NAMALWA (cell line): ENCODE measurements at regions not wholly inside any gene's neighbourhood (a gene's known extent, or its start where the extent isn't known, plus 50 kb on each side); places are given as distances from the start of the nearest gene placed in this dataset.

ENCODE experiments used
- DNase-seq: peaks from one replicate; pipeline ENCODE4 v3.0.0-alpha.2; 2015; ENCODE audit warnings: low spot score

DNA sequence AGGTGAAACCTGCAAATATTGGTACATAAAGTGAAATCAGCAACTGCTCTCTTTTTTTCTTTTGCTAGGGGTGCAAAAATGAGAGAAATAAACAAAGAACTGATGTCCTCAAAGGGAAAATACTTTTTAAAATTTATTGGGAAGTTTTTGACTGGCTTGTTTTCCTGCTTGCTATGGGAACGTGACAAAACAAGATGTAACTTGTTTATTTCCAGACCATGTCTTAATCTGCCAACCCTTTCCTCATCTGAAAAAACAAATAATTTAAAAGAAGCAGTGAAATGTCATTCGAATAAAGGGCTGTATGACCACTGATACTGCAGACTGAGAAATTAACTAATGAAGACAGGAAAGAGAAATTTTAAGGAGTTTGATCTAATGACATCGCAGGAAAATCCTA, 221.9 kb downstream of the CBLN4 start:
- DNase-seq = no peak

DNA sequence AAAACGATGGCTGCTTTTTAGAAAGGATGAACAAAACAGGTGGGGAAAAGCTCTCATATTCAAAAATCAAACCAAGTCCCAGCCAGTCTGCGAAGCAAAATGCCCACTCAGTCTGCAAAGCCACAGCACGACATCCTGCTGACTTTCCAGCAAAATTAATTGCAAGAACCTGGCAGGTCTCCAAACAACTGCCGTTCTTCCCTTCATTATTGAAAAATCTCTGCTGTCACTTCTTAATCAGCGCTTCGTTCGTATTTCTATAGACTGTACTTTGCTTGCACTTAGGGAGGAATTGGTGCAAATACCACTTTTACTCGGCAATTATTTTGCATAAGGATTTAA, 222.4 kb downstream of the CBLN4 start:
- no peak for DNase-seq

DNA sequence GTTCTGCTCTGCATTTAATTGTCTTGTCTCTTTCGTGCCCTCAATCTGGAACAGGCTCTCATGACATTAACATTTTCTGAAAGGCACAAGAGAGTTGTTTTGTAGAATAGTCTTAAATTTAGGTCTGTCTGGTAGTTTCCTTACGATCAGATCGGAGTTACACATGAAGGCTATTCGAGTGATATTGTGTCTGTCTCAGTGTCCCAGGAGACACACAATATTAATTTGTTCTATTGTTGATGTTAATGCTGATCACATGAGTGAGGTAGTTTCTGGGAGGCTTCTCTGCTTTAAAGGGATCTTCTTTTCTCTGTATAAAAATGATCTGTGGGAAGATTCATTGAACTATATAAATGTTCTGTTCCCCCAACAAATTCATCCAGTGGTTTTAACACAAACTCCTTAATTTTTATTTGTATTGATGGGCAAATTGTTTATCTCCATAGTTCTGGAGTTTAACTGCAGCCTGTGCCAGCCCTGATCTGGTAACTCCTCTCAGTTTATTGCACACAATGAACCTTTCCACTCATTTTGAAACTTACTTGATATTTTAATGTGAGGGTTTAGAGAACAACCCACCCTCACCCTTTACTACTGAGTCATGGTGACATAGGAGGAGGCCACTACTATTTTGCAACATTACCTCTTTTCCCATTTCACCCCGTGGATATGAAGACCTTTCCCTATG, 223.0 kb downstream of the CBLN4 start:
- no peak for DNase-seq

DNA sequence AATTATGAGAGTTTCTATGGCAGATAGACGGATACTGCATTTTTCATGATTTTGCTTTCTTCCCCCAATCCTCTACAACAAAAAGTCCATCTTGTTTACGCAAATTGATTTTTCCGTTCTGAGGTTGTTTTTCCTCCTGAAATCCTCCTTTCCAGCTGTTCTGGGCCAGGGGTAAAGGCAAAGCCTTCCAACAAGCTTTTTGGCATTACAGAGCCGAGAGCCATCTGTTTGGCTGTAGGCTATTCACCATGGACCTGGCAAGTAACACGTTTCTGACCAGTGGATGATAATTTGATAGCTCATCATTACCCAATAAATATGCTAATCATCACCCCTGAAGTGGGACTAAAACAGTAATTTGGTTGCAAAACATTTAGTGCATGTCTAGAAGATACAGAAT, 226.5 kb downstream of the CBLN4 start:
- DNase-seq = no peak

DNA sequence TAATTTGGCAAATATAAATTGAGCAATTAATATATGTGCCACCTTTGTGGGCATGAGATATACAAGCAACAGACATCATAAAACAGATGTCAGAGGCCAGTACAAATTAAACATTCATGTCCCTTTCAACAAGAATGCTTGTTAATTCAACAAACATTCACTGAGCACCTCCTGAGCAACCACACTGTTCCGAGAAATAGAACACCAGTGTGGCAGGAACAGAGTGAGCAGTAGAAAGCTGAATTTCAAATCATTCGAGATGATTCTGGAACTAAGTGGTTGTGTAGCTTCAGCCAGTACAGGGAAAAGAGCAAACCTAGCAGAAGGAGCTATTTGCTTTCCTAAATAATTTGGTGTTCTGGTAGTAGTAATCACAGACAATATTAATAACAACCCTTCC, 227.7 kb downstream of the CBLN4 start:
- DNase-seq = no peak

DNA sequence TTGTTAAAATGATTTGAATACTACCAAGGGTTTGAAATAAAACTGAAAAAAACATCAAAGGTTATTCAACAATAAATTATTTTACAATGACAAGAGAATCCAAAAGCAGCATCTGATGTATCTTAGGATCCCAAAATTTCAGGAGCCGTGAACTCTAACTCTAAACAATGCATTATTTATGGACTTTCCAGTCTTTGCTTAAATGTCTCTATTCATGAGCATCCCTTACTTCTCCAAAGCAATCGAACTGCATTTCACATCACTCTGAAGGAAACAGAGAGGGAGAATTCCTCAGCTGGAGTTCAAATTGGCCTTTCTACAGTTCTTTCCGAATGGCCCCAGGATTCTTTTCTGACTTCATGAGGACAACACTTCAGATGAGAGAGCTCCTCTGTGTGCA, 229.1 kb downstream of the CBLN4 start:
- DNase-seq = no peak

DNA sequence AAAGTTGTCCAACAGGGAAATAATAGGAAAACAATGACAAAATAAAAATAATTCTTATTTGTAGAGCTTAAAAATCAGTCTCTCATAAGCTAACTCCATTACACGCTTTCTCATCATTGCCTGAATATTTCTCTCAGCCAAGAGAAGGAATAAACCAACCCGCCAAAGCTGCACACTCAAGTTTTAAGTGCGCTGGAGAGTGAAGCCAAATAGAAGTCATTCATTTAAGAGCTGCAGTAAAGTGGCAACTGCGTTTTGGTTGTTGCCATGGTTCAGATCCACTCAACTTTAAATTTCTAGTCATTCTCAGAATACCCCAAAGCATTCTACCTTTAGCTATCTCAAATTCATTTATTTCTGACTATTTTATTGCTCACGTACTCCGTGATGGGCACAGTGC, 230.7 kb downstream of the CBLN4 start:
- DNase-seq = no peak

DNA sequence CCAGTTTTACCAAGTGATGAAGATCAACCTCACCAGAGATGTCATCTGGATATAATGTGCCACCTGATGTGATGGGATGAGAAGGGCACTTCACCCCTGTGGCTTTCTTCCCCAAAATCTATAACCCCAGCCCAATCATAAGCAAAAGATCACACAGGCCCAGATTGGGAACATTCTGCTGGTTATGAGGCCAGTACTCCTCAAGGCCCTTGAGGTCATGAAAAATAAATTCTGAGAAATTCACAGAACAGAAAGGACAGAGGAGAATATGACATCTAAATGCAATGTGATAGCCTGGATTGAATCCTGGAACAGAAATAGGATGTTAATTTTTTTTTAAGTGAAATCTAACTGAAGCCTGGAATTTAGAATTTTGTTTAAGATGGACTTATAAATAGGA, 243.5 kb downstream of the CBLN4 start:
- DNase-seq = no peak

DNA sequence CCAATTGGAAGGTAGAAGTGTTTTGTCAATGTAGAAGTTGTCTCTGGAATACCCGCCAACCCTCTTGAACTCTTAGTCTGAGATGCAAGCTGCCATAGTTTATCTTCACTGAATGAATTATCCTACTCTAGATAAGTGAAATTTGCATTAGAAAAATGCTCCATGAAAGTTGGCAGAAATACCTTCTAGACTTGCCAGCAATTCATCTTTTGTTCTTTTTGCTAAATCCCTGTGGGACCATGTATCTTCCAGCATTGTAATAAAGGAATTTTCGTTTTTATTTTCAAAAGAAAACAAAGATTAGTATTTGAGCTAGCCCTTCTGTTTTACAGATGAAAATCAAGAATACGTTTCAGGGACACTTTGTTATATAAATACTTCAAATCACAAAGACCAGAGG, 244.2 kb downstream of the CBLN4 start:
- no peak for DNase-seq

DNA sequence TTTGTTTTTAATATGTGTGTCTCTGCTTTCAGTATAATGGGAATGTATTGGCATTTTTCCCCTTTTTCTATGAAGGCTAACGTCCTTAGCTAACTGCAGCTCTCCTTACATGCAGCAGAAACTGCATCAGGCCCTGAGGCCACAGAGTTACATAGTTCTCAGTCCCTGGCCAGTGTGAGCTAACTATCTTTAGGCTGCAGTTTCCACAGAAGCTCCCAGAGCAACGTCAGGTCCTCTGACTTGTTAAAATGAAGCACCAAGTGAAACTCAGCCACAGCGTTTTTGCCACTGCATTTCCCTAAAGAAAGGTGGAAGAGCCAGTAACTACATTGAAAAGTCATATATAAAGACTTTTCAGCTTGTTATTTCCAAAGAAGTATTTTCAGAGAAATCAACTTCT, 244.7 kb downstream of the CBLN4 start:
- DNase-seq = no peak

DNA sequence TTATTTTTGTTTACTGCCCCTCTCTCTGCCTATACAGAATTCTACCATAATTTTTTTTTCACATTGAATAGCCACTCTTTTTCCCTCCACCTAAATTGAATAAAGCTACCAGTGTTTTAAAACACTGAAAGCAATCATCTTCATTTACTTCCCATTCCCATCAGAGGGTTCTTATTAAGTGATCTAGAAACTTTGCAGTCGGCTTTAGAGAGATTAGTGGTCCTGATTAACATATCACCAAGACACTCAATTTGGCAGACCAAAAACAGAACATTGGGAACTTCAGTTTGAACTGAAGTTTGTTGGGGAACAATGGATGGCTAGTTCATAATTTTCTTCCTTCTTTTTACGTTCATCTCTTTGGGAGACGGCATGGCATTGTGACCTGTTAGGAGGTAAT, 249.5 kb downstream of the CBLN4 start:
- DNase-seq = no peak

DNA sequence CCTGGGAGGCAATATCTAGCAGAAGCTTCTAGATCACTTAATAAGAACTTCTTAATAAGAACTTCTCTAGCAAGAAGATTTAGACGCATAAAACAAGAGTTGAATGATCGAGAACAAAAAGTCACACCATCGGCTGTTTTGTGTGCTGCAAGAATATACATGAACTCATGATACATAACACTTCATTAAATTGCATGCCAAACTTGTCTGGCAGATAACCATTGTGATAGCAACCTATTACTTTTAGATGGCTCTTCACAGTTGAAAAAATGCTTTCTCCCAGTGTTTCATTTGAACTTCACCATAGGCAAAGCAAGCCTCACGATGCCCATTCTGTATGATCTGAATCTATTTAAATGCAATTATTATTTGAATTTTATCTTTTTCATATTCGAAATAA, 249.9 kb downstream of the CBLN4 start:
- no peak for DNase-seq

DNA sequence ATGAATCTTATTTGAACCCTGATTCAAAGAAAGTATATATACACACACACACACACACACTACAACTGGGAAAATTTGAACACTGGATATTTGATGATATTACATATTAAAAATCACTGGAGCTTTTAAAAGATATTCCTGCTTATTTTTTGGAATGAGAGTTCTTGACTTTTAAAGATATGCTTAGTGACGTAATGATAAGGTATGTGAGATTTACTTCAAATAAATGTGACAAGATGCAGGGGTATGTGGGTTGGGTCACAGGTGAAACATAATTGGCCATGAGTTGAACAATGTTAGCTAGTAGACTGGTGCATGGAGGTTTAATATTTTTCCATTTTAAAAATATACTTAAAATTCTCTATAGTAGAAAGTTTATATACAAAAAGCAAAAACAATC, 258.6 kb downstream of the CBLN4 start:
- no peak for DNase-seq

DNA sequence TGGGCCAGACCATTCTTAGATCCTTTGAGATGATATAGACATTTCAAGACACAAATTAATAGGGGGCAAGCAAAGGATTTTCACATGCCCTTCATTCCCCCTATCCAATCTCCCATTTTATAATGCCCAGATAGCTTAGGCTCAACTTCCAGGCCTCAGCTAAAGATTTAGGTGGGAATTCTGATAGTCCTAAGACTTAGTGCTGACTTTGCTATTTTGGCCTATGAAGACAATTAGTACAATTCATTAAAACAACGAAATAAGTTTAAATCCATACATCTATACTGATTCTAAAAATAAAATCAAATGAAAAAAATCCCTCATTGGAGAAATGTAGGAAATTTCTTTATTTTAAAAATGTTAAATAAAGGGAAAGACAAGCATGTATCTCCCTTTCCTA, 259.5 kb downstream of the CBLN4 start:
- no peak for DNase-seq

DNA sequence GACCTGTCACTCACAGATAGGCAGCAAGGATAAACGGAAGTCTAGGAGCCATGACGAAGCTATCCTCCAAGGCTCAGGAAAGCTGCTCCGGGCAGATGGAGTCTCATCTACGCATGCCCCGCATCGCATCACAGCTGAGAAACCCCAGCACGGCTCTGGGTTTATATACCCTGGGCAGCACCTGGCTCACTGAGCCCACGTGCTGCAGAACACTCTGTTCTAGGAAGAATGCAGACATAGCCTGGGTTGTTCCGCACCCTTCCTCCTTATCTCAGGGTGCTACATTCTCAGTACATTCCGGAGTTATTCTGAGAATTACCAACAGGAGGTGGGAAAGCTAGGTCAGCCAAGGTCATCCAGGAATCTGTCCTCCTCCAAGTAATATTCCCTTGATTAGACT, 260.4 kb downstream of the CBLN4 start:
- no peak for DNase-seq

DNA sequence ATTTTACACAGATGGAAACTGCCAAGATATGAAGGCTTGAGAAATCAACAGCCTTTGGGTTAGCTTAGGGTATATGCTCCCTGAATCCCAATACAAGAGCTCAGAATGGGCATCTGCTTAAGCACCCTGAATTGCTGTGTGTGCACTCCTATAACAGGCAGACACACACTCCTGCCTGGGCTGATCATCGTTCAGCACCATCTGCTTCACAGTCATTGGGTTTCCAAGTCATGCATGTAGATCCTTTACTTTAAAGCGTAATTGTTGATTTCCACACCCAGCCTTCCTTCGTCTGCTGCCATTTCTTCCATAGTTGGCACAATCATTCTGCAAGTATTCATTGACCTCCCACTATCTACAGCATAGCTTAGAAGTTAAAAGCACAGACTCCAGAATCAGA, 263.5 kb downstream of the CBLN4 start:
- no peak for DNase-seq

DNA sequence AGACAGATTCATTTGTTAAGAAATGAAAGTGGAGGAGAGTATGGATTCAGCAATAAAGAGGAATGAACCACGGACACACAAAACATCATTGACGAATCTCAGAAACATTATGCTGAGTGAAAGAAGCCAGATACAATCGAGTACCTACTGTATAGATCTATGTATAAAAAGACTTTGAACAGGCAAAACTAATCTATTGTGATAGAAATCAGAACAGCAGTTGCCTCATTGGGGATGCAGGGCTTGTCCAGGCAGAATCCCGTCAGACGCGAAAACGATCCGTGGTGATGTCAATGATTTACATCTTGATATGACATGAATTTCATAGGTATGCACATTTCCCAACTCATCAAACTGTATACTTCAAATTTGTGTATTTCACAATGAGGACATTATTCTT, 265.2 kb downstream of the CBLN4 start:
- DNase-seq = no peak

DNA sequence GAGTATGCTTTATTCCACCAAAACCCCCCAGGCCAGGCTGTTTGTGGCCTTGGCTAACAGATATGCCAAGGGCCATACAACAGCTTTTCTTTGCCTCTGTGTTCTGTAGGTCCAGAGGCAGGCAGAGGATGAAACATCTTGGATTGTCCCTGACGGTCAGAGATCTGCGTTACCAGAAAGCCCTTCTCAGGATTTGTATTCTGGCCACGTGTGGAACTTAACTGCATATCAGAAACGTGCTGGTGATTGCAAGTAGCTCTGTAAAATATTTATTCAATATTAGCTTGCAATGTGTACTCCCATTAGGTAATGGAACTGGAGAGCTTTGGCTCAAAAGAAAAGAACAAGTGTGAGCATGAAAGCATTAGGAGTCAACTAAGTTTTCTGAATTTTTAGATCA, 275.0 kb downstream of the CBLN4 start:
- no peak for DNase-seq

DNA sequence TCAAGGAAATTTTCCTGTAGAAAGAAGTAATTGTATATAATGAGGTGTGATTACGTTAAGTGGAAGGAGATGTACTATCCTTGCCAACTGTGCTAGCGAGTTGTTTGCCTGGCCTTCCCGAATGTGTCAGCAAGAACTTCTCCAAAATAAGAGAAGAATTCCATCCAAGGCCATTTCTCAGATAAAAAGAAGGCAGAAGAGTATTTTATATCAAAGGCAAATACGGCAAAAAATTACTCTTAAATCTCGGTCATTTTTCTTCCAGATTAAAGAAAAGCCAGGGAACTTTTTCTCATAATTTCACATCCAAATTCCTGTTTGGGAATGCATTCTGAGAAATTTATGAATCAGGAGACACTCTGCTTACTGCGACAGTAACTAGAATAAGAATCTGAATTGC, 290.6 kb downstream of the CBLN4 start:
- no peak for DNase-seq

DNA sequence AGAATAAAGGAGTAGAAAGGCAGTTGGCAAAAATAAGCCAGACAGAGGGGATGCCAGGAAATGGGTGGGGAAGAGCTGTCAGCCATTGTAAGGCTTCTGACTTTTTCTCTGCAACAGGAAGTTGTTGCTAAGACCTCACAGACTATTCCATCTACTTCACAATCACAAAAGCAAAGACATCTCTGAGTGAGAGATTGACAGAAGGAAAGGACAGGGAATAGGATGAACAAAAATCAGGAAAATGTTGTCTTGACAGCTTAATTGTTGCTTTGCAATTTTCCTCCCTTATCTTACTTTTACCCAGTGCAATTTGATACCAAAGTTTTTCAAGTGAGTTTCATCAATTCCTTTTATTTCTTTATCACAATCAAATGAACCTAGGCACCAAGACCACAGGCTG, 291.2 kb downstream of the CBLN4 start:
- DNase-seq = no peak

DNA sequence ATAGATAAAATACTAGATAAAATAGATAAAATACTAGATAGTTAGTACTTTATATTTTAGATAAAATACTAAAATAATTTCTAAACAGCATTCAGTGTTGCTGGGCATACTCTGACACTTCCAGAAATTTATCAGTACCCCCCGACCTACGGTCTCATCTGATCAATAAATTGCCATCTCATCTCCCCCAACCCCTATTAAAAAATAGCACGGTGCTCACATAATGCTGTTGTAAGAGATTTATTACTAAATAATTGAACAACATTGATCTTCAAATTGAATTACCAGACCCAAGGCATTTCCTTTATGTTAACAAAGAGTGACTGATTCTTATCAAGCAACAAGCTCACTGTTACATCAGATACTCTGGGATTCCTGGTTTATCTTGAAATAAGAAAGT, 300.9 kb downstream of the CBLN4 start:
- no peak for DNase-seq

DNA sequence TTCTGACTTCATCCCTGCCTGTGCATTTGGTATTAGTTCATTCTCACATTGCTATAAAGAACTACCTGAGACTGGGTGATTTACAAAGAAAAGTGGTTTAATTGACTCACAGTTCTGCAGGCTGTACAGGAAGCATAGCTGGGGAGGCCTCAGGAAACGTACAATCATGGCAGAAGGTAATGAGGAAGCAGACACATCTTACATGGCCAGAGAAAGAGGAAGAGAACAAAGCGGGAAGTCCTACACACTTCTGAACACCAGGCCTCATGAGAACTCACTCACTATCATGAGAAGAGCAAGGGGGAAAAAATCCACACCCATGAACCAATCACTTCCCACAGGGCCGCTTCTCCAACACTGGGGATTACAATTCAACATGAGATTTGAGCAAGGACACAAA, 303.9 kb downstream of the CBLN4 start:
- no peak for DNase-seq

DNA sequence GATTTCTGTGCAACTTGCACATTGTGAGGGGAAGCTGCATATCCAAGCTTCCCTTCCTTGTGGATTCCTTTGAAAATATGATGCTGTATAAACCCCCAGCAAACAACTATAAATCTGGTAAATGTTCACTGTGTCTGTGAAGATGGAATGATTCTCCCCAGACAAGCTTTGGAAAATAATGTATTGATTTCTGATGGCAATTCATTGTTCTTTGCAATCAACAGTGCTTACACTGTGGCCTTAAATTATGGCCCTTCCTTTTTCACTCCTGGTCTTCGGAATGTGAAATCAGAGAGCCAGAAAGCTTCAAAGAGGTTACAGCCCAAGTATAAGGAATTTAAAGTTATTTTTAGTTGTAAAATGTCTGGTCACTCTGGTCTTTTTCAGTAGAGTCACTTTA, 308.8 kb downstream of the CBLN4 start:
- DNase-seq = no peak

DNA sequence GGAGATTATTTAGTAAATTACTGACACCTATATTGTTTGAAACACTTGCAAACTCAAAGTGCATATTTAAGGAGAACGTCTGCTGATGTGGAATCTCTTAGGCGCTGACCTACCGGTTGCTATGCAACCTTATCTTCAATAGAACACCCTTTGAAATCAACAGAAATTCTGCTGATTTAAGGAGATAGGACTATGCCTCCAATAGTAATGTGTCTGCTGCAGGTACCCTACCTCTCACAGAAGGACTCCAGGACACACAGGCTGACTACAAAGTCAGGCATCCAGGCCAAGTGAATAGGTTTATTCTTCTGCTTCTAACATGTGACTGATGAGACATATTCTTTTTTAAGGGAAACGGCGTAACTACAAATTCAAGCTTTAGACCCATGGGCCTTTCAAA, 311.7 kb downstream of the CBLN4 start:
- DNase-seq = no peak

DNA sequence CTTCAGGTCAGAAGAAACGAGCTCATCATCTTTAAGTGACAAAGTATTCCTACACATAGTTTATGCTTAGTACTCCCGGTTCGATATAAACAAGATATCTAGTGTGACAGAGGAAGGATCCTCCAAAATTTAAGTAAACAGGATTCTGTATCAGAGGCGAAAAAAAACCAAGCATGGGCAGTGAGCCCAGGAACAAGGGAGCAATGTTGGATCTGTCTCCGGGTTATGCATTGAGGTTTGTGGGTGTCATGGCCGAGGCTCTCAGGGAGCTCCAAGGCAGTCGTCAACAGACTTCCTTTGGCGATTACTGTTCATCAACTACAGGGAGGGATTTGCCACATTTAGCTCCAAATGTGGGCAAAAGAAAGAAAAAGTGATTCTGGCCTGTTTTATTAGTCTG, 319.5 kb downstream of the CBLN4 start:
- DNase-seq = no peak
